ENCODE measurements at regions not wholly inside any gene's neighbourhood (a gene's known extent, or its start where the extent isn't known, plus 50 kb on each side); places are given as distances from the start of the nearest gene placed in this dataset.

GRCh38 chr4:175970724-175971123 is 94.9 kb upstream of the WDR17 start:
- Histone ChIP-seq H3K27me3 (ENCODE audit: control insufficient read depth, insufficient read depth, low read length) (no peaks in the 10 kb centered on the region), H3K36me3 (ENCODE audit: control insufficient read depth, insufficient read depth, low read length) (no peaks in the 10 kb centered on the region), H3K4me3 (ENCODE audit: low read depth, low read length) (no peak overlapping the region)
- DNase-seq (ENCODE audit: low read depth), result no peak
- no peak for TF ChIP-seq CTCF (IDR thresholded peaks at IDR 0.05; ENCODE audit: insufficient read depth, low read length, poor library complexity, severe bottlenecking)

GRCh38 chr4:175971388-175972179 is 94.1 kb upstream of the WDR17 start:
- no peaks in the 10 kb centered on the region for H3K36me3 ChIP-seq (ENCODE audit: control insufficient read depth, insufficient read depth, low read length)
- no peaks in the 10 kb centered on the region for H3K27me3 ChIP-seq (ENCODE audit: control insufficient read depth, insufficient read depth, low read length)
- TF ChIP-seq CTCF (IDR thresholded peaks at IDR 0.05; ENCODE audit: insufficient read depth, low read length, poor library complexity, severe bottlenecking), result no peak
- DNase-seq (ENCODE audit: low read depth), result no peak
- no peak overlapping the region for H3K4me3 ChIP-seq (ENCODE audit: low read depth, low read length)

GRCh38 chr4:175973027-175973923 is 92.4 kb upstream of the WDR17 start:
- no peak for TF ChIP-seq CTCF (IDR thresholded peaks at IDR 0.05; ENCODE audit: insufficient read depth, low read length, poor library complexity, severe bottlenecking)
- H3K4me3 ChIP-seq (ENCODE audit: low read depth, low read length), result no peak overlapping the region
- H3K27me3 ChIP-seq (ENCODE audit: control insufficient read depth, insufficient read depth, low read length), result no peaks in the 10 kb centered on the region
- DNase-seq (ENCODE audit: low read depth), result no peak
- H3K36me3 ChIP-seq (ENCODE audit: control insufficient read depth, insufficient read depth, low read length), result no peaks in the 10 kb centered on the region

GRCh38 chr4:175983636-175984035 is 82.0 kb upstream of the WDR17 start:
- TF ChIP-seq CTCF (IDR thresholded peaks at IDR 0.05; ENCODE audit: insufficient read depth, low read length, poor library complexity, severe bottlenecking), result no peak
- no peaks in the 10 kb centered on the region for H3K27me3 ChIP-seq (ENCODE audit: control insufficient read depth, insufficient read depth, low read length)
- DNase-seq (ENCODE audit: low read depth), result no peak
- no peaks in the 10 kb centered on the region for H3K36me3 ChIP-seq (ENCODE audit: control insufficient read depth, insufficient read depth, low read length)
- H3K4me3 ChIP-seq (ENCODE audit: low read depth, low read length), result no peak overlapping the region

GRCh38 chr4:175986668-175987067 is 79.0 kb upstream of the WDR17 start:
- Histone ChIP-seq H3K36me3 (ENCODE audit: control insufficient read depth, insufficient read depth, low read length) (no peaks in the 10 kb centered on the region), H3K27me3 (ENCODE audit: control insufficient read depth, insufficient read depth, low read length) (no peaks in the 10 kb centered on the region), H3K4me3 (ENCODE audit: low read depth, low read length) (no peak overlapping the region)
- no peak for DNase-seq (ENCODE audit: low read depth)
- TF ChIP-seq CTCF (IDR thresholded peaks at IDR 0.05; ENCODE audit: insufficient read depth, low read length, poor library complexity, severe bottlenecking), result no peak
